ENCODE measurements at regions not wholly inside any gene's neighbourhood (a gene's known extent, or its start where the extent isn't known, plus 50 kb on each side); places are given as distances from the start of the nearest gene placed in this dataset.
A peak's percentile ranks its signal among the peaks of the same experiment; 100 is the strongest.
"Not testable (repeated sequence)": the region's sequence is repeated elsewhere in the genome, so short reads cannot be mapped to it uniquely, and the experiment has no call there.

GRCh38 chrX:35442421-35442820 lies 355.7 kb upstream of the MAGEB16 start:
- Histone ChIP-seq H3K9me3 (ENCODE audit: control insufficient read depth in 1 of 2, insufficient read depth in 1 of 2, low read length in 2 of 2) (no peaks in the 10 kb centered on the region), H3K27ac (ENCODE audit: low read depth in 1 of 2, low read length in 2 of 2) (no peak overlapping the region), H3K4me1 (ENCODE audit: insufficient read depth, low read length) (no peaks in the 10 kb centered on the region), H3K36me3 (ENCODE audit: insufficient read depth, low read length) (no peaks in the 10 kb centered on the region), H3K4me3 (ENCODE audit: low read length) (no peak overlapping the region), H3K27me3 (ENCODE audit: control insufficient read depth in 1 of 2, insufficient read depth in 2 of 2, low read length in 2 of 2) (no peaks in the 10 kb centered on the region)
- ChIA-PET CTCF (no interaction called here), POLR2A (no interaction called here)
- Mint-ChIP-seq H3K9me3 (no peaks in the 10 kb centered on the region), H3K27me3 (no peaks in the 10 kb centered on the region), H3K27ac (no peak overlapping the region), H3K4me1 (ENCODE audit: low read depth) (no peaks in the 10 kb centered on the region), H3K36me3 (ENCODE audit: low read depth) (no peaks in the 10 kb centered on the region), H3K4me3 (no peak overlapping the region)
- intact Hi-C loops (cut with DNase I, micrococcal nuclease), result no loop called here
- ATAC-seq (ENCODE audit: poor library complexity), result no peak
- TF ChIP-seq CTCF (IDR thresholded peaks at IDR 0.05), result no peak
- no peak for DNase-seq

- POLR2A ChIA-PET; H3K4me3 ChIP-seq (ENCODE audit: low read length); H3K4me3 Mint-ChIP-seq; intact Hi-C loops (cut with DNase I, micrococcal nuclease); CTCF ChIA-PET; H3K9me3 Mint-ChIP-seq; H3K27ac Mint-ChIP-seq; H3K27ac ChIP-seq (ENCODE audit: low read depth in 1 of 2, low read length in 2 of 2); H3K36me3 Mint-ChIP-seq (ENCODE audit: low read depth); H3K27me3 Mint-ChIP-seq; H3K9me3 ChIP-seq (ENCODE audit: control insufficient read depth in 1 of 2, insufficient read depth in 1 of 2, low read length in 2 of 2); H3K4me1 ChIP-seq (ENCODE audit: insufficient read depth, low read length); H3K36me3 ChIP-seq (ENCODE audit: insufficient read depth, low read length); ATAC-seq (ENCODE audit: poor library complexity); H3K4me1 Mint-ChIP-seq (ENCODE audit: low read depth); H3K27me3 ChIP-seq (ENCODE audit: control insufficient read depth in 1 of 2, insufficient read depth in 2 of 2, low read length in 2 of 2): not testable (repeated sequence)
- DNase-seq, result peak in 8 of 14 experiments; percentile 0 to 21 (median 3)
These were observed 355.0 kb upstream of the MAGEB16 start for GRCh38 chrX:35443091-35443582.

GRCh38 chrX:35444671-35445355 lies 353.3 kb upstream of the MAGEB16 start:
- ChIA-PET POLR2A (no interaction called here), CTCF (no interaction called here)
- Histone ChIP-seq H3K4me3 (ENCODE audit: low read length) (no peak overlapping the region), H3K27me3 (ENCODE audit: control insufficient read depth in 1 of 2, insufficient read depth in 2 of 2, low read length in 2 of 2) (no peaks in the 10 kb centered on the region), H3K4me1 (ENCODE audit: insufficient read depth, low read length) (no peaks in the 10 kb centered on the region), H3K9me3 (ENCODE audit: control insufficient read depth in 1 of 2, insufficient read depth in 1 of 2, low read length in 2 of 2) (no peaks in the 10 kb centered on the region), H3K27ac (ENCODE audit: low read depth in 1 of 2, low read length in 2 of 2) (no peak overlapping the region), H3K36me3 (ENCODE audit: insufficient read depth, low read length) (no peaks in the 10 kb centered on the region)
- Mint-ChIP-seq H3K36me3 (ENCODE audit: low read depth) (no peaks in the 10 kb centered on the region), H3K4me1 (ENCODE audit: low read depth) (no peaks in the 10 kb centered on the region), H3K4me3 (no peak overlapping the region), H3K27ac (no peak overlapping the region), H3K9me3 (no peaks in the 10 kb centered on the region), H3K27me3 (no peaks in the 10 kb centered on the region)
- no peak for TF ChIP-seq CTCF (IDR thresholded peaks at IDR 0.05)
- intact Hi-C loops (cut with DNase I, micrococcal nuclease), result no loop called here
- no peak for ATAC-seq (ENCODE audit: poor library complexity)
- no peak for DNase-seq

GRCh38 chrX:35445912-35446311 lies 352.2 kb upstream of the MAGEB16 start:
- Mint-ChIP-seq H3K27ac (no peak overlapping the region), H3K4me3 (no peak overlapping the region), H3K4me1 (ENCODE audit: low read depth) (no peaks in the 10 kb centered on the region), H3K27me3 (no peaks in the 10 kb centered on the region), H3K36me3 (ENCODE audit: low read depth) (no peaks in the 10 kb centered on the region), H3K9me3 (no peaks in the 10 kb centered on the region)
- no peak for ATAC-seq (ENCODE audit: poor library complexity)
- ChIA-PET POLR2A (no interaction called here), CTCF (no interaction called here)
- H3K27me3 ChIP-seq (ENCODE audit: control insufficient read depth in 1 of 2, insufficient read depth in 2 of 2, low read length in 2 of 2), result no peaks in the 10 kb centered on the region
- H3K9me3 ChIP-seq (ENCODE audit: control insufficient read depth in 1 of 2, insufficient read depth in 1 of 2, low read length in 2 of 2), result no peaks in the 10 kb centered on the region
- H3K27ac ChIP-seq (ENCODE audit: low read depth in 1 of 2, low read length in 2 of 2), result no peak overlapping the region
- H3K4me3 ChIP-seq (ENCODE audit: low read length), result no peak overlapping the region
- no peak for TF ChIP-seq CTCF (IDR thresholded peaks at IDR 0.05)
- intact Hi-C loops (cut with DNase I, micrococcal nuclease), result no loop called here
- DNase-seq, result no peak
- no peaks in the 10 kb centered on the region for H3K4me1 ChIP-seq (ENCODE audit: insufficient read depth, low read length)
- no peaks in the 10 kb centered on the region for H3K36me3 ChIP-seq (ENCODE audit: insufficient read depth, low read length)

Data from CD4-positive, alpha-beta T cell (primary cell).